GM18867 (cell line): ENCODE measurements at regions not wholly inside any gene's neighbourhood (a gene's known extent, or its start where the extent isn't known, plus 50 kb on each side); places are given as distances from the start of the nearest gene placed in this dataset.
"Not testable (repeated sequence)": the region's sequence is repeated elsewhere in the genome, so short reads cannot be mapped to it uniquely, and the experiment has no call there.

Experiments used
- ATAC-seq: cut with Tn5 transposase; IDR thresholded peaks from one replicate; pipeline ENCODE4 v1.9.1; 2021; ENCODE audit warnings: mild to moderate bottlenecking, moderate library complexity; ENCODE audit not compliant: unreplicated experiment

DNA sequence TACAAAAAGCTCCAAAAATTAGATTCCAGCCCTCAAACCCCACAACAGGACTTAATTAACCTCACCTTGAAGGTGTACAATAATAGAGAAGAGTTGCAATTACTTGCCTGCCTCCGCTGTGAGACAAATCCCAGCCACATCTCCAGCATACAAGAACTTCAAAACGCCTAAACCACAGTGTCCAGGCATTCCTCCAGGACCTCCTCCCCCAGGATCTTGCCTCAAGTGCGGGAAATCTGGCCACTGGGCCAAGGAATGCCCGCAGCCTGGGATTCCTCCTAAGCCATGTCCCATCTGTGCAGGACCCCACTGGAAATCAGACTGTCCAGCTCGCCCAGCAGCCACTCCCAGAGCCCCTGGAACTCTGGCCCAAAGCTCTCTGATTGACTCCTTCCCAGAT lies 101.3 kb upstream of the CCNG1 start:
- not testable (repeated sequence) for ATAC-seq

DNA sequence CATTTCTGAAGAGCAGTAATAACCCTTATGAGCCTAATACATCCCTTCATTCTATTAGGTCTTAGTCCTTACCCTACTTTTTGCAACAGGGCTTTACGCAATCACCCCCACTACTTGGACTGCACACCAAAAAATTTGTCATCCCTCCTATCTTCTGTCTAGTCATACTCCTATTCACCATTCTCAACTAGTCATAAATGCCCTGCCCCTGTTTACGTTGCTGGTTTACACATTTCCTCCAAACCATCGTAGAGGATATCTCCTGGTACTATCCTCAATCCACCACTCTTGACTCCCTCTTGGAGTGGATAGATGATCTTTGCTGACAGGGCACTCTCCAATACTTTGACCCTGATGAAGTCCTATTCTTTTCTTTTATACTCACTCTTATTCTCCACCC lies 98.2 kb upstream of the CCNG1 start:
- ATAC-seq, result no peak

DNA sequence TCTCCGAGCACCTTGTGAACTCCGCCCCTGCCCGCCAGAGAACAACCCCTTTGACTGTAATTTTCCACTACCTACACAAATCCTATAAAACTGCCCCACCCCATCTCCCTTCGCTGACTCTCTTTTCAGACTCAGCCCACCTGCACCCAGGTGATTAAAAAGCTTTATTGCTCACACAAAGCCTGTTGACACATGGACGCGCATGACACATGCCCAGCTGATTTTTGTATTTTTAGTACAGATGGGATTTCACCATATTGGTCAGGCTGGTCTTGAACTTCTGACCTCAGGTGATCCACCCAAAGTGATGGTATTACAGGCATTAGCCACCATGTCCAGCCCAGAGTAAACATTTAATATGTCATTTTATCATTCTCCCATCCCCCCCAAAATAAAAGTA lies 97.0 kb upstream of the CCNG1 start:
- ATAC-seq, result not testable (repeated sequence)

DNA sequence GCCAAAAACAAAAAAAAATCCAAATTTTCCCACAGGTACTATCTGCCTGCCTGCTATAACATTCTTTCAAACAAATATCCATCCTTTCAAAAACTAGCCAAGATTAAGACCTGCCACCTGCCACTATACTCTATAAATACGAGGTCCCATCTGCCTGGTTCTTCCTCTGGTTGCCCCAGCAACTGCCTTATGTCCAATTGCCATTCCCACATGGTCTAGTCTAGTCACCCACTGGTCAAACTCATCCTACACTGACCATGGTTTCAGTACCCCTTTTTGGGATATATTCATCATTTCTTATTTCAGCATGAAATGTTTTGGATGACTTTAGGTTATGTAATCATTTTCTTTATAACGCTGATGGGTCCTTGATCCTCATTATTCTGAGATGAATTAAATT lies 95.1 kb upstream of the CCNG1 start:
- no peak for ATAC-seq

DNA sequence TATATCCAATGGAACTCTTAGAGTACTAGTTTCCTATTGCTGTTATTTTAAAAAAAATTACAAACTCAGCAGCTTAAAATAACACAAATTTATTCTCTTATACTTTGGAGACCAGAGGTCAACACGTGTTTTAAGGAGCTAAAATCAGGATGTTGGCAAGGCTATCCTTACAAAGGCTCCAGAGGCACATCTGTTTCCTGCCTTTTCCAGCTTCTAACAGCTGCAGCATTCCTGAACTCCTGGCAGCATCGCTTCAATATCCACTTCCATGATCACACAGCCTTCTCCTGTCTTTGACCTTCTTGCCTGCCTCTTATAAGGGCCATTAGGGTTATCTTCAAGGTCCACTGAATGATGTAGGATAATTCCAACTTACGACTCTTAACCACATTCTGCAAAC lies 92.2 kb upstream of the CCNG1 start:
- no peak for ATAC-seq

DNA sequence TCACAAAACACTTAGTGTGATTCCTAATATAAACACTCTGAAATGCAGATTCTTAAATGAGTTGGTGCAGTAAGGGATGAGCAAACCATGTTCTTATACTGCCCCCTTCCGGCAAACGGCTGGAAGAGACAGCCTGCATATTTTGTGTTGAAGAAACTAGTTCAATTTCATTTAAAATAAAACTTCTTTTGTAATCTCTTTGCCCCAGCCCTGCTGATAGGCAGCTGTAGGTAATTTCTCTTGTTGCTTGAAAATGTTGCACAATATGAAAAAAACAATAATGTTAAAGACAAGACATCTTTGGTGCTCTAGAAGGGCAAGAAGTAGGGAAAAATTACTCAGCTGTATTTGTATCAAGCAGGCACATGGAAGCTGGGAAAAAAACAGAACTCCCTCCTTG lies 89.7 kb upstream of the CCNG1 start:
- peak; percentile 77 for ATAC-seq

DNA sequence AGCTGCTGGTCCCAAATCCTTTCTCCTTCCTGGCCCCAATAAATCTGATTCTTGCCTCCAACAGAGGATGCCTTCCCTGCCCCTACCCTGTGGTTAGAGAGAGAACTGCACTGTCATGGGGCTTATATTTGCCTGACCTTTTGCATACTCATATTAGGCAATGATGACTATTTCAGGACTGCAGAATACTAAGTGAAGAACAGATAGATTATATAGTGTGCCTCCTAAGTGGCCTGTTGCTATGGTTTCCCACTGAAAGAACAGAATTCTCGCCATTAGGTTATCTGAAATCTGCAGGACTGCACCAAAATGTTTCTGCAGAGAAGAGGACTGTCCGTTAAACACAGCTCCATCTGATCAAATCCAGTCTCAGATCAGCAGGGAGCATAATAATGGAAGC lies 87.3 kb upstream of the CCNG1 start:
- ATAC-seq, result no peak

DNA sequence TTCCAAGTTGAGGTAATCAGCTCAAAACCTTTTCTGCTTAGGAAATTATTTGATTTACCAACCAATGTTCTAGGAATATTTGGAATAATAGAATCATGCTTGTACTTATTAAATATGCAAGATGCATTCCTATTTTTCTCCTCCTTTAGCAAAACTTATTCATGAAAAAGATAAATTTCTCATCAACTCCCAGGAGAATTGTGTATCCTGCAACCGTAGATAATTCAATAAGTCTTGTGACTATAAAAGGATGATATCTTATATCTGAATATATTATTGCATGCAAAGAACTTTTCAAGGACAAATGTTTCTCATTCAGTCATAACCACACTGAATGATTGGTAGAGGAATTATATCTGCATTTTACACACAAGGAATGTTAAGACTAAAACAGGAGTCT lies 84.9 kb upstream of the CCNG1 start:
- no peak for ATAC-seq

DNA sequence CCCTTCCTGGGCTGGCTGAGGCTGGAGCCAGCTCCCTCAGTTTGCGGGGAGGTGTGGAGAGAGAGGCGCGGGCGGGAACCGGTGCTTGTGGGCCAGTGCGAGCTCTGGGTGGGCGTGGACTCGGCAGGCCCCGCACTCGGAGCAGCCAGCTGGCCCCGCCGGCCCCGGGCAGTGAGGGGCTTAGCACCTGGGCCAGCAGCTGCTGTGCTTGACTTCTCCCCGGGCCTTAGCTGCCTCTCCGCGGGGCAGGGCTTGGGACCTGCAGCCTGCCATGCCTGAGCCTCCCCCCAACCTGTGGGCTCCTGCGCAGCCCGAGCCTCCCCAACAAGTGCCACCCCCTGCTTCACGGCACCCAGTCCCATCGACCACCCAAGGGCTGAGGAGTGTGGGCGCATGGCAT lies 81.6 kb upstream of the CCNG1 start:
- ATAC-seq, result not testable (repeated sequence)

DNA sequence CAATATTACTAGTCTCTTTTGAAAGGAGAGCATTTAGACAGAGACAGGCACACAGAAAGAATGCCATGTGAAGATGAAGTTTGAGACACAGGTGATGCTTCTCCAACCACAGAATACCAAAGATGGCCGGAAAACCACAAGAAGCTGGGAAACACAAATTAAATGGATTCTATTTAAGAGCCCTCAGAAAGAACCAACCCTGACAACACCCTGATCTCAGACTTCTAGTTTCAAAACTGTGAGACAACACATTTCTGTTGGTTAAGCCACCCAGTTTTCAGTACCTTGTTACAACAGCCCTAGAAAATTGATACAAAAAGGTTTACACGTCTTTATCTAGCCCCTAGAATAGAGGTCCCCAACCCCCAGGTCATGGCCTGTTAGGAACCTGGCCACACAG lies 79.8 kb upstream of the CCNG1 start:
- no peak for ATAC-seq

DNA sequence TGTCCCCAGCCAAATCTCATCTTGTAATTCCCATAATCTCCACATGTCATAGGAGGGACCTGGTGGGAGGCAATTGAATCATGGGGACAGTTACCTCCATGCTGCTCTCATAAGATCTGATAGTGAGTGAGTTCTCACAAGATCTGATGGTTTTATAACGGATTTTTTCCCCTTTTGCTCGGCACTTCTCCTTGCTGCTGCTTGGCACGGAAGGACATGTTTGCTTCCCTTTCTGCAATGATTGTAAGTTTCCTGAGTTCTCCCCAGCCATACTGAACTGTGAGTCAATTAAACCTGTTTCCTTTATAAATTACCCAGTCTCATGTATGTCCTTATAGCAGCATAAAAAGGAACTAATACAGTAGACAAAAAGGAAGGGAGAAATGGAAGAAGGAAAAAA lies 76.7 kb upstream of the CCNG1 start:
- ATAC-seq, result no peak

DNA sequence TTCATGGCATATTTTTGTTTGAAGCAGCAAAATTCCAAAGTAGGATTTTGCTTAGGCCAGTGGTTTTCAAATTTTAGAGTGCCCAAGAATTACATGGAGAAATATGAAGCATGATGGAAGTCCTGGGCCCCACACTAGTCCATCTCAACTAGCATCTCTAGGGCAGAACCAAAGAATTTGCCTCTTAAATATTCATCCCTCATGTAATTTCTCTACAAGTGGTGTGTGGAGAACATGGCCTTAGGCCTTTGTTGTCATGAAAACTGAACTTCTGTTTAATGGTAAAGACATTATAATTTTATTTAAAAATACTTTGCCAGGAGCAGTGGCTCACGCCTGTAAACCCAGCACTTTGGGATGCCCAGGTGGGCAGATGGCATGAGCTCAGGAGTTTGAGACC lies 75.9 kb upstream of the CCNG1 start:
- ATAC-seq, result no peak

DNA sequence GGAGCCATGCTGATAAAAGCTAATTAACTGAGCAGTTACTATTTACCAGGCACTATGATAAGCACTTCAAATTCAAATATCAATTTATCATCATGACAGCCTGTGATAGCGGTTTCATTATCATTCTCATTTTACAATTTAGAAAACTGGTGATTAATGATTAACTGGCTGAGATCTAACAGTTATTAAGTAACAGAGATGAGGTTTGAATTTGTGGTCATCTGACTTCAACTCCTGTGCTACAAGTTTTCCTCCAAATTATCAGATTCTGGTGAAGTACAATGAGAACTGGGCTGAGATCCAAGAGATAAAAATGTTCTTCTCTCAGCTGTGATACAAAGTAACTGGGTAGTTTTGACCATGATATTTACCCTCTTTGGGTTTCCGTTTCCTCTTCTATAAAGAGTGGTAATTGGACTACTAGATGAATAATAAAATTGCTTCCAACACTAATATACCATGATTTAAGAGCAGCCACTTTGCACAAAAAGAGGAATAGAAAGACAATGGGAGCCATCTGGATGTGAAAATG lies 74.5 kb upstream of the CCNG1 start:
- ATAC-seq, result peak; percentile 40

DNA sequence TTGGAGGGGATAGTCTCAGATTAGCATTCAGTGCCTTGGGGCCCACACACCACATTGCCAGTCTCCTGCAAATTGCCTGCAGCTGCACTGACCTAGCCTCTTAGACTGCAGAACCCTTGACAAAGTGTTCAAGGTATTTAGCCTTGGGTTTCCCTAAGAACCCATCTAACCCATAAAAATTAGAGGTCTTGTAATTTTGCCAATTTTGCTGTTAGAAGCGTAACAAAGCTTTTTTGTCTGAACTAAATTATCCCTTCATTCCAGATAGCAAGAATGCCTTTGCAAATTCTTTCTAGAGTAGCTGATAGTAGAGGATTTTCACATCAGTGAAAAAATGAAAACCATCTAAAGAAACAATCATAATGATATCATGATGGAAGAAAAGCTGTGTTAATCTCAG lies 74.0 kb upstream of the CCNG1 start:
- peak; percentile 15 for ATAC-seq

DNA sequence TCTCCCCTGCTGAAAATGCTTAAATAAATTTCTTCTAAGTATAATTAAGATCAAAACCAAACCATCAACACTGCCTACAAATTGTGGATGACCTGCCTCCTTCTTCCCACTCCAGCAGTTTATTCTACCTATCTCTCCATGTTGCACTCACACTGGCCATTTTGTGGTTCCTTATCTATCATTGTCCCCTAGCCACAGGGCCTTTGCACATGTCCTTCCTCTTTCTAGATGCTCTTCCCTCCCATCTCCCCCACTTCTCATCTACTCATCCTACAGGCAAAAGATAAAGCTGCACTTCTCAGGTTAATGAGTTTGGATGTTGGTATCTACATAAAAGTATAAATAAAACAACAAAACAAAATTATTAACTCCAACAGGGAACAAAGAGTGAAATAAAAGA lies 70.6 kb upstream of the CCNG1 start:
- ATAC-seq, result no peak

DNA sequence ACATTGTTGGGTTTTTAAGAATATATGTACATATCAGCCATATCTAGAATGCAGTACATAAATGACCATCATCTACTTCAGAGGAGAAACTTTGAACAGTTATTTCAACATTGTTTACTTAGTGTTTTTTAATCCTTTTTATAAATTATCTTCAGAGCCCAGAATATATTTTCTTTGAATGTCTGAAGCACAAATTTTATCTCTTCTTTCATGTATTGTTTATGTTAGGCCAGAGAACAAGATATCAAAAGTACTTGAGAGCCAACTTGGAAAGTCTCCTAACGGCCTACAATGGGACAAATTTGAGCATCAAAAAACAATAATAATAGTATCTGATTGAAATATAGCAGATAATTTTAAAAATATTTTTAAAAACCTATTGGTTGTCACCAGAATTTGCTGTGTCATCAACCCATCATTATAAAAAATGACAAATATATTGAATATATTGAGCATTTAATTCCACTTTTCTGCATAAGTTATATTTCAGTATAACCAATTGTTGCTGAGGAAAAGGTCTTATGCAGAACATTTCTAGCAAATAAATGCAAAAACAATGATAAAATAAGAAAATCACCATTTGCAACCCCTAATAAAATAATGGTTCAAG lies 67.5 kb upstream of the CCNG1 start:
- no peak for ATAC-seq

DNA sequence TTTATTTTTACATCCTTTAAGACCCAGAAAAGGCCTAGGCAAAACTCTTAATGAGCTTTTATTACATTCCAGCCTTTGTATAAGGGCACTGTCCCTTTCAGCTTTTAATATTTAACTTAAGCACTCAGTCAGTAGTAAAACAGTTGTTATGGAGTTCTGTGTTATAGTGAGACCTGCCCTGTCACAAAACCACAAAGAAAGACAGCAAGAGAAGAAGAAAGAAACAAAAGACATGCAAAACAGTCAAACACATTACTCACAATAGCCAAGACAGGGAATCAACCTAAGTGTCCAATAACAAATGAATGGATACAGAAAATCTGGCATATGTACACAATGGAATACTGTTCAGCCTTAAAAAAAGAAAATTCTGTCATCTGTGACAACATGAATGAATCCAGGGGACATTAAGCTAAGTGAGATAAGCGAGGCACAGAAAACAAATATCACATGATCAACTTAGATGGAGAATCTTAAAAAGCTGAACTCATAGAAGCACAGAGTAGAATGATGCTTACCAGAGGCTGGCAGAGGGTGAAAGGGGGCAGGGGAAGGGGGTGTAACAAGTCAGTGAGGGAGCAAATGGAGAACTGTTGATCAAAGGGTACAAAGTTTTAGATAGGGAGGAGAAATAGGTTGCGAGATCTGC lies 63.8 kb upstream of the CCNG1 start:
- ATAC-seq, result peak; percentile 64

DNA sequence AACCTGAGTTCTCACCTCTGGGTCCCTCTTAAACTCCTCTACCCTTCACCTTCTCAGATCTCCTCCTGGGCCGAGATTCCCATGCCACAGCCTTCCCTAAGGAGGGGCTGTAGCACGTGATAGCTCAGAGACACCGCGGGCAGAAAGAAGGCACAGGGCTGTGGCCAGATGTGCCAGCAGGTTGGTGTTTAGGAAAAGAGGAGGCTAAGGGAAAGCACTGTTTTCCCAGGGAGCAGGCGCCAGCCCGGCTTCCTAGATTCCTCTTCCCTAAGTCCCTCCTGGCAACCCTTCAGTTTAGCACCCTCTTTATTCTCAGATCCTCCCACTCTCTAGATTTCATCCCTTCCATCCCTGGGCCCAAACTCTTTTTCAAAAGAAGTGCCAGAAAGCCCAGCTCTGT lies 59.4 kb upstream of the CCNG1 start:
- no peak for ATAC-seq

DNA sequence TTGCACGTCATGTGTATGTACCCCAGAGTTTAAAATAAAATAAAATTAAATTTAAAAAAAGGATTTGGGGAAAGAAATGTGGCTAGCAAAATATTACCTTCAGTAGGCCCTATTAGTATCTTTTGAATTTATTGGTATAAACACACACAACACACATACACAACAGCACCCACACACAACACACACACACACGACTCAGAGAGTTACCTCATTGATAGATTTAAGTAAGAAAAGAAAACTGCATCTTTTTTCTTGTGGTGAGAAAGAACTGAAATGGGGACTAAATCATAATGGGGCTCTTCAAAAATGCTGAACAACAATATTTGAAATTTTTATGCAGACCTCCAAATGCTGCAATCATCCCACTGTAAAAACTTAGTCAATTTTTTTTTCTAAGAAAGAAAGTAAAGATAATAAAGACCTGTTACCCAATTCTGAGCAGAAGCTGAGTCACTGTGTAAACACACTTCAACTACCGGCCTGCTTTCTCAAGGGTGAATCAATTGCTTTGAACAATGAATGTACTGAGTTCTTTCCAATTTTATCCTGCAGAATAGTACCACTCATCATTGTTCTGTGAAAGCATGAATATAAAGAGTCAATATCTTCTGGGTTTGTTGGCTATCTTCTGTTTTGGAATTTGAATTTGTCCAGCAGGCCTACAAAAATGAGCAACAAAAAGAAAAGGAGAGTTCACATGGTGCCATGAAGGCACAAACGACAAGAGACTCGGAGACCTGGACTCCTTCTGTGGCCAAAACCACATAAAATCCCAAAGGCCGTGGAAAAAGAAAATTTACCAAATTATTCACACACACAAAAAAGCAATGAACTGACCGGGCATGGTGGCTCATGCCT lies 57.9 kb upstream of the CCNG1 start:
- ATAC-seq, result no peak

DNA sequence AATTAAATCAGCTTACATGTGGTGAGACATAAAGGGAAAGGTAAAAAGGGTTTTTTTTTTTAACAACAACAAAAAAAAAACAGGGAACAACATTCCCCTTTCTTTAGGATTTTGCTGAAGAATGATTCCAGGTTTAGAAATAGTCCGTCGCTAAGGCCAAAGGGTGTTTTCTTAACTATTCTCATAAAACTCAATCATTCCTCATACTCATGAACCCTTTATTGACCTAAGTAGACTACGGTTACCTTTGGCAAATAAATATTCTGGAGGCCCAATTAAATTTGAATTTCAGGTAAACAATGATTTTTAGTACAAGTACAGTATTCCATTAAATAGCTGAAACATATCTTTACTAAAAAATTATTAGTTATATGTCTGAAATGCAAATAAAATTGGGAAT lies 55.6 kb upstream of the CCNG1 start:
- no peak for ATAC-seq

DNA sequence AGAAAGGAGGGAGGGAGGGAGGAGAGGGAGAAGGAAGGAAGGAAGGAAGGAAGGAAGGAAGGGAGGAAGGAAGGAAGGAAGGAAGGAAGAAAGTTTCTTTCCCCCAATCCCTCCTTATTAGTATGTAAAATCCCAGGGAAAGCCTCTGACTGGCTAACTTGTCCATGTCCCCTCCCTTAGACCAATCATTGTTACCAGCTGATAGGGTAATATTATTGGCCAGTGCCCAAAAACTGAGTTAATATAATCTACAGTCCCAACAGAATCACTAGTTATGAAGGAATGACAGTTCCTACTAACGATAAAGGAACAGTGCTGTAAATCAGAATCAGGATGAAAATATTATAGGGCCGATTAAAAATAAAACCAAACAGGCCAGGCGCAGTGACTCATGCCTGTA lies 53.6 kb upstream of the CCNG1 start:
- no peak for ATAC-seq

DNA sequence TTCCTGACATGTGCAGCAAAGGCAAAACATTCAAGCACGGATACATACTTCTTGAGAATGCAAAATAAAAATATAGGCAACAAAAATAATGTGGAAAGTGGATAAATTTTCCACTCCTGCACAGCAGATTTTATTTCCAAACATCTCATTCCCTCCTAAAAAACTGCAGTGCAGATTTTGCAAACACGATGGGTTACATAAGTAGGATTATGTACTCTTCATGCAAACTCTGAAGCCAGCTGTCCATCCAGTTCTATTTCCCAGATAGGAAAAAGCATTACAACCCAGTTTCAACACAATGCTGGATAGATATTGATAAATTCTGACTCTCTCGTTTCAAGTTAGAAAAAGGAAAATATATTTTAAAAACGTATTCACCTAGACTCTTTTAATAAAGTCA lies 52.7 kb upstream of the CCNG1 start:
- ATAC-seq, result no peak
